ENCODE measurements at regions not wholly inside any gene's neighbourhood (a gene's known extent, or its start where the extent isn't known, plus 50 kb on each side); places are given as distances from the start of the nearest gene placed in this dataset.

DNA sequence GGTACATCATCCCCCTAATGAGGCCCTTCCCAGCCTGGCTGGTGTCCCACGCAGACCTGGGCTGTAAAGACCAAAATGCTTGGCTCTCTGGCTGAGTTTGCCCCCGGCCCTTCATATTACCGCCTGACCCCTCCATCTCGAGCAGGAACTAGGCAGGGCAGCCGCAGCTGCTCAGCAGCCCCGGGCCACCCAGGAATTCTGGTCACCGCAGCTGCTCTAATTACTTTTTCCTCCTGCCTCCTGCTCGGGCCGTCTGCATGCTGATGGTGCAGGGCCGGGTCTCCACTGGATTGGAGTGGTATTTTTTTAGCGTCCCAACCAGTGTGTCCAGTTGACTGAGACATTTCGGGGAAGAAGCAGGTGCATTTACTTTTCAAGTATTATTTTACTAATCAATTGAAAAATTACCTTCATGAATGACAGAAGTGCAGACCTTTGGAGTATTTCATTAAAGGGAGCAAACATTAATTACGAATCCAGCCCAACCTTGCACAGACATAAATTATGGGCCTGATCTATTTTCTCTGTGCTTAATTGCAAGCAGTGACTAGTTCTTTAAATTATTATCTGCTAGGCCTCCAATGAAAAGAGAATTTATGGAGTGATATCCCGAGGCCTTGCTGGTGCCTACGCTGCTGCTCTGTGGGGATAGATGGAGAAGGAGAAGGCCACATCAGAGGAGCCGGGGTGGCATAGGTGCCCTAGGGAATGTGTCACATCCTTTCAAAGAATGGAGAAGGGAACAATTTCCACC lies 176.2 kb downstream of the CYLD start:
- DNase-seq (ENCODE audit: low spot score) = no peak

DNA sequence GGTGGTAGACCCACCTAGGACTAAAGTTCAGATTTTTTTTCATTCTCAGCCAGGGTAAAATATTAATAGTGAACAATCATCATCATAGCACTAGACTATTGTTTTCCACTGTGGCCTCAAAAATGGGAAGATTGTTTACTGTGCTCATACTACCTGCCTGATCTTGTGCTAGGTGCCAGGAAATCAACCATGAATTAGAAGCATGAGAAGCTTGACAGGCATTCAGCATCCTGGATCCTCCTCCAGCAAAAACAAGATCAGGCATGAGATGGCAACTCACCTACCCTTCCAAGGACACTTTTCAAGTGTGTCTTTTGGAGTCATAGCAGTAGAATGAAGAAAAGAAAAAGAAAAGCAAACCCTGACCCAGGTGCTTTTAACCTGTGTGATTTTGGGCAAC lies 174.2 kb downstream of the CYLD start:
- DNase-seq (ENCODE audit: low spot score) = no peak

DNA sequence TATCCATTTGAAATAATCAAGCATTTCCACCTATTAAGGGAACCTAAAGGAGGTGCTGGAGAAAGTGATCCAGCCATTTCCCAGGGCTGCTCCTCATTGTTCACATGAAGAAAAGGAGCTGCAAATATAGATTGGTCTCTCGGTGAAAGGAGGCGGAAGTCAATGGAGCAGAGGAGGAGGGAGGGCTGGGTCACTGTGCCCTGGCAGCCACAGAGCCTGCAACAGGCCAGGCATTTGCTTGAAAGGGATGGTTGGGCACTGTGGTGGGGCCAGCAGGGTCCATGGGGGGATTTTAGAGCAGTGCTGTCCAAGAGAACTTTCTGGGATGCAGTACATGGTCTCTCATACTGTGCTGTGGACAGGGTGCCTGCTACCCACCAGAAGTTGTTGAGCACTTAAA lies 173.2 kb downstream of the CYLD start:
- DNase-seq (ENCODE audit: low spot score) = no peak

DNA sequence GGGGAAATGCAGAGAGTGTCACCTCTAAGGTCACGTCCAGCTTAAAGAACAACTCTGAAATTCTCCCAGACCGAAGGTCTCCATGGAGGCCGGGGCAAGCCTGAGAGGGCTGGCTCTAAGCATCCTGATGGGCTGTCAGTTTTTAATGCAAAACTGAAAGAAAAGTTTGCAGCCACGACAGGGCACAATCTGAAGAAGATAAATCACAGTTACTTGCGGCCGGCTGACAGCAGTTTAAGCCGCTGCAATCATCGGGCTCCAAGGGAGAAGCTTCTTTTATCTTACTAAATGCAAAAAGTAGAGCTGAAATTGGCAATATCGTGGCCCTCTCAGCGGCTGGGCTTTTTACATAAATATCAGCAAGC lies 168.8 kb downstream of the CYLD start:
- DNase-seq (ENCODE audit: low spot score) = no peak

DNA sequence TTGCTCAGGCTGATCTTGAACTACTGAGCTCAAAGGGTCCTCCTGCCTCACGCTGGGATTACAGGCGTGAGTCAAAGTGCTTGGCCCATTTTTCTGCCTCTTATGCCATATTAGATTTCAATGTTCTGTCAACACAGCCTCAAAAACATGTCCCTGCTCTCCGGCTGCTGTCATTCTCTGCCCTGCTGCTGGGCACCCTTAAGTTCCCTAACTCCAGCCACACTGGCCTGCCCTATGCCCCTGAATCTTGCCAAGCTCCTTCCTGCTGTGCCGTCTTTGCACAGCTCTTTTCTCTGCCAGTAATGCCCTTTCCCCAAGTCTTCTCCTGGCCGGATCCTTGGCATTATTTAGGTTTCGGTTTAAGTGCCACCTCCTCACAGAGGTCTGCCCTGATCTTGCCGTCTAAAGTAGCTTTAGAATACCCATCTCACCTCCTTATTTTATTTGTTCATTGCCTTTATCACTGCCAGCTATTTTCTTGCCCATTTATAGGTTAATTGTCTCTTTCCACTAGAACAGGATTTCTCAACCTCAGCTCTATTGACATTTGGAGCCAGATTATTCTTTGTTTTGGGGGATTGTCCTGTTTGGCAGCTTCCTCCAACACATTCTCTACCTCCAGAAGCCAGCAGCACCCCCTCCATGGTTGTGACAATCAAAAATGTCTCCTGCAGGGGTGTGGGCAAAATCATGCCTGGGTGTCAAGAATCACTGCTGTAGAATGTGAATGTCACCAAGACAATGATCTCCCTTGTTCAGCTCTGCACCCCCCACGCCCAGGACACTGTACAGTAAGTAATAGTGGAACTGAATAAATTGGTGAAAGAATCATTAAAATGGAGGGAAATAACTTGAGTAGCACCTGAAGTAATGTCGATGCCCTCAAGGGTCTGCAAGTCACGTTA lies 168.2 kb downstream of the CYLD start:
- DNase-seq (ENCODE audit: low spot score) = no peak

DNA sequence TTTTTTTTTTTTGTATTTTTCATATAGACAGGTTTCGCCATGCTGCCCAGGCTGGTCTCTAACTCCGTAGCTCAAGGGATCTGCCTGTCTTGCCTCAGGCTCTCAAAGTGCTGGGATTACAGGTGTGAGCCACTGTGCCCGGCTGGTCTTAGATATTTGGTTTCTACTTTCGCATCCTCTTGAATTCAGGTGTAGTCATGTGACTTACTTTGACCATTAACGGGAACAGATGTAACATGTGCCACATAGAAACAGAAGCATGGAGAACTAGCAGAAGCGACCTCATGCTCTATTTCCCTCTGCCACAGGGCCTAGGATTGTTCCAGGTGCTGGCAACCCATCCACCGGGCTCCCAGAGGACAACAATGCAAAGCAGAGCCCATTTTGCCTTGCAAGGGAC lies 166.6 kb downstream of the CYLD start:
- DNase-seq (ENCODE audit: low spot score) = no peak

DNA sequence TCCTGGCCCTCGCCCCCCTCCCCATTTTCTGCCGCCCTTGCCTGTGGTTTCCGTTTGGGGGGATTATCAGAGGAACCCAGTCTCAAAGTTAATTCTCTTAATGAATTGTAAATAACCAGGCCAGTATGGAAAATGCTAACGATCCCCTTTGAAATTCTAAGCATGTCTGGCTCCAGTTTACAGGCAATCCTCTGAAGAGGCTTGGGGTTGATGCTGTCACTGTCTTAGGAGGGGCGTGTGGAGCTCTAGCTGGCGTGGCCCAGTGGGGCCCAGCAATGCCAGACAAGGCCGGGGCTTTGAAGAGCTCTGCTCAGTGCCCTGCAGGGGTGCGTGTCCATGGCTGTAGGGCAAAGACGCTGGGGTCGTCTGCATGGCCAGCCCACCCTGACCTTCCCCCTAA lies 164.6 kb downstream of the CYLD start:
- DNase-seq (ENCODE audit: low spot score) = no peak

DNA sequence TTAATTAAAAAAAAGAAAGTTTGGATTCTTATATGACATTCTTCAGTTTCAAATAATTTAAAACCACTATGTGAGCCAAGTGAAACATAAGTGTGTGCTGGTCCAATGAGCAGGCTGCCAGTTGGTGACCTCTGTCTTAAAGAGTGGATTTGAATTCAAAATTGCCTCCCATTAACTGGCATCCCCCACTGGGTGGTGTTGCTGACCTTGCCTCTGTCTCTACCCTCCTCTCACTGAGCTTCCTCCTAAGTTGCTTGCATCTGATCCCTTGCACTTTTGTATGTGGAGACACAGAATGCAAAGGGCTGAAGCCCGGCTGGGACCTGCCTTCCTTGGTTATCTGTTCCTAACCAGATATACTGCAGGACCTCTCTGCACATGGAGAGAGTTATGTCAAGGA lies 160.6 kb downstream of the CYLD start:
- no peak for DNase-seq (ENCODE audit: low spot score)

DNA sequence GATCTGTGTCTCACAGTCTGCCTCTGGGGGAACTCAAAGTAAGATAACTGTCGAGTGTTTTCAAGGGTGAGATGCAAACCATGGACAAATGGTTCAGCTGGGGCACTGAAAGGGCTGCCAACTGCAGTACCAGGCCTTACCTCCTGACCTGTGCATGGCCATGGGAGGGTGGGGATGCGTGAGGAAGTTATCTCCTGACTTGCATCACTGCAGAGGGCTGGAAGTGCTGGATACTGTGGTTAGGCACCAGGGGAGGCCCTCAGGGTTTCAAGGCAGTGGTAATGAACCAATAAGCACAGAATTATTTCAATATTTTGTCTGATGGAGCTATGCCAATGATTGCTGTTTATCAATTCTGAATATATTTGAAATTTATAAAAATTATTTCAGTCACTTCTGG lies 159.2 kb downstream of the CYLD start:
- no peak for DNase-seq (ENCODE audit: low spot score)

DNA sequence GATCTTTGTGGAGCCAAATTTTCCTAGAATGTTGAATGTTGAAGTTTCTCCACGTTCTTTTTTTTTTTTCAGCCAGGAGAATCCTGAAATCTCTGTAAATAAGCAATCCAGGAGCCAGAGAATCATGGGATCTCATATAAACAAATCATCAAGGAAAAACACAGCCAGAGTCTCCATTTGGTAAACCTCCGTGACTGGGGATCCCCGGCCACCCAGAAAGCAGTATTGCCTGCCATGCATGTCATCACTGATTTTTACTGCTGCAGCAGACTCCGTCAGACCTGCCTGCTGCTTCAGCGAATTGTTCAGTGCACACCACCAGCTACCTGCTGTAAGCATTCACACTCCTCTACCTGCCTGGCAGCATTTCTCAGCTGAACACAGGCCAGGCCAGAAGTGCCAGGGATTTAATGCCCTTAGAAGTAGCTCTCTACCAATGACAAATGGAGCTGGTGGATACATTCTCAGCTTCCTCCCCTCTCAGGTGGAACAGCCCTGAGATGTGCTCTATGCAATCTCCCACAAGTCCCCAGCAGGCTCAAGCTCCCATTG lies 158.6 kb downstream of the CYLD start:
- no peak for DNase-seq (ENCODE audit: low spot score)

DNA sequence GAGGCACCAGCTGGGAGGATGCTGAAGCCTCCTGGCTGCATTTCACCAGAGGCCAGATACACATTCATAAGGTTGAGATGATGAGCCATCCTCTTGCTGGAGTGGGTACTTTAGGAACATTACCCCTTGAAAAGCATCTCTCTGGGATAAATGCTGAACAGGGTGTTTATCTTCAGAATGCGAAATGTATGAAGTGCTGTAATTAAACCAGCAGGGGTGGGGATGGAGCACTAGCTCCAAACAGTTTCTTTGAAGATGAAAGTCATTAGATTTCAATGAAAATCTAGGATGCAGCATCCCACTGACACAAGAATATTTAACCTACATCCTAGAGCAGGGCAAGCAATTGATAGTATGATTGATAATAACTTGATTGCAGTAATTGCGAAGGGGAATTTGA lies 158.1 kb downstream of the CYLD start:
- DNase-seq (ENCODE audit: low spot score) = no peak

DNA sequence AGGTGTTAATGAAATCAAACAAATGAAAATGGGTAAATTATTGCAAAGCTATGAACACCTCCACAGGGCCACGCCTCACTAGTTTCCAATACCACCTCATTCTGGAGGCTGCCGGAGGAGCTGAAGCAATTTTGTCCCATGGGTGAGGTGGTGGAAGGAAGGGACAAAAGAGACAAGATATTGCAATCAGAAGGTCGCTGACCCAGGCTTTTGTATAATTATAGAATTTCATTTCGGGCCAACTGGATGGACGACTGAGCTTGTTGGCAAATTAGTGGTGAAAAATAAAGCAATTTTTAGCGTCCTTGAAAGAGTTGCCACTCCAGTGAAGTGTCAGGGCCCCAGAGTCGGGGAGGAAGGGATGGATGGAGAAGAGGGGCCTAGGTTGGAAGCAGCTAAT lies 147.9 kb downstream of the CYLD start:
- DNase-seq (ENCODE audit: low spot score) = no peak

DNA sequence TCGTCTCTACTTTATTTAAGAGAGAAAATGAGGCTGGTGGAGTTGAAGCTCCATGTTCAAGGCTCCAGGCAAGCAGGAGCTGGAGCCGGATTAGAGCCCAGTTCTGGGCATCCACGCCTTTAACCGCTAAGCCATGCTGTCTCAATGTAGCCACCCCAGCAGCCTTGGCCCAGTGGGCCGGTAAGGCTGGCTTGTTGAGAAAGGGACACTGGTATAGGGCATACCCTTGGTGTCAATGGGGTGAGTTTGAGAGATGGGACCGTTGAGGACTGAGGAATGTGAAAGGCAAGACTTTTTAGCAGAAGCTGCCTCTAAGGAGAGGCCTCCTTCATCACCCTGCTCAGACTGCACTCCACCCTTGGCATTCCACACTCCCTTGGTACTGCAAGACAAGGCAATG lies 147.4 kb downstream of the CYLD start:
- no peak for DNase-seq (ENCODE audit: low spot score)

DNA sequence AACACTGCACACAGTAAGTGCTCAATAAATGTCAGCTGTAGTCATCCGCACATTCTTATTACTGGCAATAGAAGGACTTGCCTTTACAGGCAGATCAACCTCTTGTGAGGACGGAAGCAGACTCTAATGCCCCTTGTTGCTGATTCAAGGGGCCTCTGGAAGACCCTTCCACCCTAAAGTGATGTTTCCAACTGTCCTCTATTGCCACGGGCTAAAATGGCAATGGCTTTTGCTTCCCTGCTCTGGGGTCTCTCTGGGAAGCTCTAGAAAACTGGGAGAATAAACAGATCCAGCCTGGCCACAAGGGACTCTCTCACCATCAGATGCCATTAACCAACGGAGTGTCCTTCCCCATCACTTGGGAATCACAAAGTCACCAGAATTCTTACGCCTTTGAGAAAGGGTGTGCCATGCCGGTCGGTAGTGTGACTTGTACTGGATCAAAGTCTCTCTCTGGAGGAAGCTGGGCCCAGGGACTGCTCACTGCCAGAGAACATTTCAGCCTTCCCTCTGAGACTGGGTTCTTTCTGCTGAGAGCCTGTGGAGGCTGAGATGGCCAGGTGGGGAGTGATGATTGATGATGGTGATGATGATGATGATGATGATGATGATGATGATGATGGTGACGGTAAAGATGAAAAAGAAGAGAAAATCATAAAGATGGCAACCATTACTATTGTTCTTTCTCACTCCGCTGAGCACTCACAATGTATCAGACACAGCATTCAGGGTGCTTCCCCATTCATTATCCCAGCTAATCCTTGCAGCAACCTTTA lies 146.8 kb downstream of the CYLD start:
- no peak for DNase-seq (ENCODE audit: low spot score)

DNA sequence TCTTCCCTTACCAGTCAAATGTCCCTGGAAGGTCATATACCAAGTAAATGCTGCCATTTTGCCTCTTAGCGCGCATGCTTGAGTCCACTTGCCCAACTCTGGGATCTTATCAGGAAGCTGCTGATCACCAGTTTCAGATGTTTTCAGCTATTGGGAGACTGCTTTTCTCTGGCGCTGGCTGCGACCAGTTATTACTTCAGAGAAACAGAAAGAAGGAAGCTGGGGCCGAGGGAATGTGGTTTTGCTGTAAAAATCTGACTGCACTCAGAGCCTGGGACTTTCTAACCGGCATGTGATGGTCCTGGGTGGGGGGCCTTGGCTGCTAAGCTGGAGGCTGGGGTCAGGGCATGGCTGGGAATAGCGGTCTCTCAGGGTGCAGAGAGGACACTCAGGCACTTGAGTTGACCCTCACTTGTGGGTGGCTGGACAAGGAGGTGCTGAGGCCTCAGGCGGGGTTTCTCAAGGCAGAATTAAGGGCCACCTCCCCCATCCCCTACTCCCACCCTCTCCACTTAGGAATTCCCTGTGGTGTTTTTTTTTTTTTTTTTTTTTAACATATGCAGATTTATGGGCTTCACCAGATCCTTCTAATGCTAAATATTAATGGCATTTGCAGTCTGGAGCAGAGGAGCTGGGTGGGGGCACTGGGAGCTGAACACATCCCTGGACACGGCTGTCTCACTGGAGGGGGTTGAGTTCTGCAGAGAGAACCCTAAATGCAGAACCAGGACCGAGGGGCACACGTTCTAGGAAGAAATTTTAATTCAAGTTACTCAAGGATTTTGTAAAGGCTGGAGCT lies 145.8 kb downstream of the CYLD start:
- no peak for DNase-seq (ENCODE audit: low spot score)

DNA sequence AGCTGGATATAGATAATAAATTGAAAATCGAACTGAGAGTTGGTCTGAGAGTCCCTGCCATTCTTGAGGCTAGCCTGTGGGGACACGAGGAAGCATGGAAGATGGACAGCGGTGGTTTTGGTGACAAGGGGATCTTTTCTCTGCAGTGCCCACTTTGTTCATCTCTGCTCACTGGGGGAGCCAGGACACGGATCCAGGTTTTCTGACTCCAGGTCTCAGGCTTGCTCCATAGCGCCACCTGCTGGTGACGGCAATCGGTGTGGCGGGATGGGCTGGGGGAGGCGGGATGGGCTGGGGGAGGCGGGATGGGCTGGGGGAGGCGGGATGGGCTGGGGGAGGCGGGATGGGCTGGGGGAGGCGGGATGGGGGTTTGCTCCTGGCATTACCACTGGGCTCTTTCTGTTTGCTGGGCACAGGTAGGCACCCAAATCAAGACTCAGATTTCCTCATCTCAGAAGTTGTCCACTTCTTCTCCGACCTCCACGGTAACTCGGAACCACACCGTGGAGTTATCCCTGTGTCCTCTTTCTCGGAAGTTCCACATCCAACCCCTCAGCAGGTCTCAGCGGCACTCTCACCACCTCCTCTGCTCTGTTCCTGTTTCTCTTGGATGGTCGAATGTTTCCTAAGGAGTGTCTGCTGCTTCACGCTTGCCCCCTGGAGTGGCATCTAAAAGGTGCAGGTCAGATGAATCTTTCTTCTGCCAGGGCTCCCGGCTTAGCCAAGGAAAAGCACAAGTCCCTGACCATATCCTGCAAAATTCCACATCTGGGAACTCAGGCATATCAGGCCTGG lies 142.4 kb downstream of the CYLD start:
- DNase-seq (ENCODE audit: low spot score) = no peak

DNA sequence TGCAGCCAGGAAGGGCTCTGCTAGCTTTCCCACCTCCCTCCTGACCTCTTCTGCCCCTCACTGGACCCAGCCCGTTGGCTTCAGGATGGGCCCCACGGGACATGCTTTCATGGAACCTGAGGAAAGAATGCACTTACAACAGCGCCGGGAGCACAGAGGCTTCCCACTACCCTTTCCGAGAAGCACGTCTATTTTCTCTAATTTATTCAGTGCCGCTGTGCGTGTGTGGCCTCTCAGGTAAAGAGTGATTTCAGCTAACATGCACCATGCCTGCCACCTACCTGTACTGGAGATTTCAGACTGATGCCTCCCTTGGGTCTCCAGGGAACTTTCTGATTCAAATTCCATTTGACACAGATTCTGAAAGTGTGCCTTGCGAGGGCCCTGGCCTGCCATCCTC lies 140.1 kb downstream of the CYLD start:
- no peak for DNase-seq (ENCODE audit: low spot score)

DNA sequence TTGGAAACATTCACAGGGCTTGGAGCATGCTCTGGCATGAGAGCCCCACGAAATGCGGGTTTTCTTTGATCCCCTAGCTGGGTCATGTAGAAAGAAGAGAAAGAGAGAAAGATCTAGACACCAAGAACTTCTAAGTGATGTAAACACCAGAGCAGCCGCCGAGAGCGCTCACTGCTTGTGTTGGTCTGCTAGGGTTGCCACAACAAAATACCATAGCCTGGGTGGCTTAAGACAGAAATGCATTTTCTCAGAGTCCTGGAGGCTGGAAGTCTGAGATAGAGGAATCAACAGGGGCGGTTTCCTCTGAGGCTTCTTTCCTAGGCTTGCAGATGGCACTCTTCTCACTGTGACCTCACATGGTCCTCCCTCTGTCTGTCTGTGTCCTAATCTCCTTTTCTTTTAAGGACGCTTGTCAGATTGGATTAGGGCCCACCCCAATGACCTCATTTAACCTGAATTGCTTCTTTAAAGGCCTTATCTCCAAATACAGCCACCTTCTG lies 139.5 kb downstream of the CYLD start:
- no peak for DNase-seq (ENCODE audit: low spot score)

DNA sequence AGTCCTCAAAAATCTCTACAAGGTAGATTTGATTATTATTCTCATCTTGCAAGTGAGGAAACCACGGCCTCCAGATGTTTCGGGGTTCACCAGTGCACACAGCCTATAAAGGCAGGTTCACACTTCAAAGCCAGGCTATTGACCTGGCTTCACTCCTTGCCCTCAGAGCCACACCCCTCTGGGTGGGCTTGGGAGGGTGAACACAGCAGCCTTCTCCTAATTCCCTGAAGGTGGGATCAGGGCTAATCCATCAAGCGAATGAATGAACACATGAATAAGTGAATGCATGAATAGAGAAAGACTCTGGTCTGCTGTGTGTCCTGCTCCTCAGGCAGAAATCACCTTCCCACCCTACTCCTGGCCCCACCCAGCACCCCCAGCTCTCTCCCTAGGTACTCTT lies 139.0 kb downstream of the CYLD start:
- no peak for DNase-seq (ENCODE audit: low spot score)

DNA sequence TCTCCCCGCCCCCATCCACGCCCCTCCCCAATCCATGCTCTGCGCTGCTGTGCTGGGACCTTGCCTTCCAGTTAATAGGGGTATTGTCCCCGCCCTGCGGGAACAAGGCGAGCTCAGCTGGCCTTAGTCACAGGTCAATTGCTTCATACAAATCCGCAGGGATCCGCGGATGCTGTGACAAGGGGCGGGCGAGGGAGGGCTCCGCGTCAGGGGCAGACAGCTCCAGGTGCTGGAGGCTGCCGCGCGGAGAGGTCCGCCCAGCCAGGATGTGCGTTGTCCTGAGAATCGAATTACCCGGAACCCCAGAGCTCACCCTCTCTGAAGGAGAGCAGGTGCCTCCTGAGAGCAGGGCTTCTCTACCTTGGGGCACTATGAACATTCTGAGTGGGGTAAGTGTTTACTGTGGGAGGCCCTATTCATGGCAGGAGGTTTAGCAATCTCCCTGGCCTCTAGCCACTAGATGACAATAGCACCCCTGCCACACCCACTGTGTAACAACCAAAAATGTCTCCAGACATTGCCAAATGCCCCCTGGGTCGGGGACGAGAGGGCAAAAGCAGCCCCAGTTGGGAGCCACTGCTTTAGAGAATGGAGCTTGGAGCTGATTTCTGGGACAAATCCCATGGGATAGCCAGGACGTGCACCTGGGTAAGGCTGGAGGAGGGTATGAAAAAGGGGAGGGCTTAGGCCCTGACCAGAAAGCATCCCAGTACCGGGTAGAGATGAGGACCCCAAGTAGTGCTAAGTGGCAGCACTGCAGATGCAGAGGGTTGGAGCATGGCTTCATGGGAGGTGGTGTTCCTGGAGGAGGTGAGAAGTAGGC lies 138.2 kb downstream of the CYLD start:
- DNase-seq (ENCODE audit: low spot score) = no peak
